Activated naive CD4-positive, alpha-beta T cell treated with Interleukin-2 at 50 U/mL for 16 hours (primary cell): ENCODE measurements at regions not wholly inside any gene's neighbourhood (a gene's known extent, or its start where the extent isn't known, plus 50 kb on each side); places are given as distances from the start of the nearest gene placed in this dataset.
"Not testable (repeated sequence)": the region's sequence is repeated elsewhere in the genome, so short reads cannot be mapped to it uniquely, and the experiment has no call there.

Experiments
- DNase-seq: peaks from one replicate; pipeline ENCODE4 v3.0.0-alpha.2; 2020

DNA sequence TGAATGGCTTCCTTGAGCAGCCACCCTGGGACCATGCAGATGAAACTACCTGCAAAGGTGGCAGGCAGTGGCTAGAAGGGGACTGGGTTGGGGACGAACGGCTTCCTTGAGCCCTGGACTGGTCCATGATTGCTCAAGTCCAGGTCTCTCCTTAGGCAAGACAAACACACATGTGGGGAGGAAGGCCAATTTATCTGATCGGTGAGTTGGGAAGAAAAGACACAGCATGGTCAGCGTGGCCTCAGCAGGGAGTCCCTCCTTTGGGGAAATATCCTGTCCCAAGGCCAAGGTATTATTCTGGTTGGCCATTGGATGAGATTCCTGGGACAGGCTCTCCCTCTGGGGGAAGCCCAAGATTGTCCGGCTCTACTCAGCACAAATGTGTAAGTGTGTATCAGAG is 116.3 kb upstream of the ERG start:
- no peak for DNase-seq

DNA sequence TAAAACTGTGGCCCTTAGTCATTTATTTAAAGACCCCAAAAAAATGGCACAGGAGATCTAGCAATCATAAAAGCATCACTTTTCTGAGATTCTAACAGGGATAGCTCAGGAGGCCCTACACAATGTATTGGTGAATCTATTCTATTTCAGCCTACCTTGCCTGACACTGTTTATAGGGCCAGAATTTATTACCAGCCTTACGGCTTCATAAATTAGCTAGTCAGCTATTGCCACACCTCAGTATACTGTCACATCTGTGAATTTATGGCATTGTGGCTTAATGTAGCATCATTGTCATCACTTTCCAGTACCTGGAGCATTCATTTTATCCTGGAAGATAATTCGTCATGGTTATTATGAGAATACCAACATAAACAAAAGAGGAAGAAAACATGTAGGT is 121.2 kb upstream of the ERG start:
- DNase-seq: no peak

DNA sequence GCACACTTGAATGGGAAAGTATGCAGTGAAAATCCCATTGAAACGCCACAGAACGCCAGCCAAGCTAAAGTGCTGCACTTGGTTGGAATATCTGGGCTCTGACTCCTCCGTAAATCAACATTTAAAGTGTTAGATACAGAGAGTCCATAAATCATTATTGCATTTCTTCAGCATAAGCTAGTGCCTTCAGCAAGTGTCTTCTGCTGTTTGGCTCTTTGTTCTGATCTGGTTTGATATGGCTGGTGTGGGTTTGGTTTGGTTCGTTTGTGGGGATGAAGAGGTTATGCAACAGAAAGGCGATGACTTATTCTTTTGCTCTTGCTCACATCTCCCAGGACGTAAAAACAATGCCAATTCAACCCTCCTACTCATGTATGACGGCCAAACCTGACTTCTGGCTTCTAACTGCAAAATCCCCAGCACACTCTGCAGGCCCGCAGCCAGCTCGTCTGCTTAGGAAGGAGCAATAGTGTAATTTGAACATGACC is 121.8 kb upstream of the ERG start:
- no peak for DNase-seq

DNA sequence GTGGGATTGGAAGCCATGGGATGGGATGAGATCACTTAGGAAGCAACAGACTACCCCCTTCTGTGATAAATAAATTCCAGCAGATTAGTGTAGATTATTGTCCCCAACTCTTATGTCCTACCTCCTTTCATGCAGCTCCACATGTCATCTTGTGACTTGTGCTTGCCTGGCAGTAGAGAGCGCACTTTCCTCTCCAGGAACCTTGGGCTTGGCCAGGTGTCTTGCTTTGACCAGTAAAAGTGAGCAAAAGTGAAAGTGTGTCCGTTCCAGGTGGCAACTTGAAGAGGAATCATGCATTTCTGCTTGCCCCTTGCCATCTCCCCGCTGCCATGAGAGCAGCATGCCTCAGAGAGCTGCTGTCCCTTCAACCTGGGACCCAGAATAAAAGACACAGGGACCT is 122.9 kb upstream of the ERG start:
- DNase-seq: no peak

- DNase-seq: no peak
Measured at GRCh38 chr21:38622081-38622826, 124.0 kb upstream of the ERG start.

- DNase-seq: no peak
Measured at GRCh38 chr21:38622827-38623209, 124.5 kb upstream of the ERG start.

DNA sequence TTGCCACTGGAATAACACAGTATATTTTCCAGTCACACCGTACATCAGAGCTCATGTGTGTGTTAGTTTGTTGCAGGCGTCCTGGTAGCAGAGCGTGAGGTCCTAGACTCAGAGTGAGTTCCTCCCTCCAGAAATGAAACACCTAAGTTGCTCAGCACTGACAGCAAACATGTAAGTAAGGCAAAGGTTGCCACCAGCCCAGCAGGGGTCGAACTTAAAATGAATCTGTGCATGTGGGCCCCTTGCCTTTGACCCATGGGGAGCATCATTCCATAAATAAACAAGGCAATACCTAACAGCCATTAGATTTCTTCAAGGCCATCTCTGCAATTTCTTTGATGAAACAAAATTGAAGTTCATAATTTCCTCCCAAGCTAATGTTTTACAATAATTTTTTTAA is 125.3 kb upstream of the ERG start:
- DNase-seq: no peak

DNA sequence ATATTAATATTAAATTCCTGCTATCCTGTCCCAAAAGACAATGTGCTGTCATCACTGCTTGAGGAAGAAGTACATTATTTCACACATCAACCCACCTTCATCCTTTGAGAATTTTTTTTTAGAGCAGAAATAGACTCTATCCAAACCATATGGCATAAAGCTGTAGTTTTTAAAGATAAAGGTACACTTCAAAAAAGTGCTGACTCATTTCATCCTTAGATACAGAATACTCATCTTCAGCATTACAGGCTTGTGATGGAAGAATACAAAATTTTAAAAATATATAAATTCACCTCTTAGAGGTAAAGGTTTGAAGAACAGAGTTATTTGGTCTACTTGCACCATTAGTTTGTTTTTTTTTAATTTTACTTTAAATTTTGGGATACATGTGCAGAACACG is 126.7 kb upstream of the ERG start:
- DNase-seq: no peak

GRCh38 chr21:38626306-38626705 is 128.0 kb upstream of the ERG start:
- no peak for DNase-seq

DNA sequence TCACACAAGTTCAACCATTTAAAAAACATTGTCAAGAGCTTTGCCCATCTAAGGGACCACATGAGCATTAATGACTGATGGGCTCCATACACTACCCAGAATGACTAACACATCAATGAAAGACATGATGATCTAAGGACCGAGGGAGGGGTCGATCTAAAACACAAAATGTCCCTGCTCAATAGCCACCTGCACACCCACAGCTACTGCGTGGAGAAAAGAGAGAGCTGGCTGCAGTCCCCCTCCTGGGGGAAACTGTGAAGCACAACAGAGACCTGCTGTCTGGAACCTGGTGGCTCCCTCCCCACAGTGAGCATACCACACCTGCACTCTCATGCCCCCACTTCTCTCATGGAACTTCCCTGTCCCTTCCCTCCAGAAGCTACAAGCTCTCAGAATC is 130.1 kb upstream of the ERG start:
- DNase-seq: no peak

DNA sequence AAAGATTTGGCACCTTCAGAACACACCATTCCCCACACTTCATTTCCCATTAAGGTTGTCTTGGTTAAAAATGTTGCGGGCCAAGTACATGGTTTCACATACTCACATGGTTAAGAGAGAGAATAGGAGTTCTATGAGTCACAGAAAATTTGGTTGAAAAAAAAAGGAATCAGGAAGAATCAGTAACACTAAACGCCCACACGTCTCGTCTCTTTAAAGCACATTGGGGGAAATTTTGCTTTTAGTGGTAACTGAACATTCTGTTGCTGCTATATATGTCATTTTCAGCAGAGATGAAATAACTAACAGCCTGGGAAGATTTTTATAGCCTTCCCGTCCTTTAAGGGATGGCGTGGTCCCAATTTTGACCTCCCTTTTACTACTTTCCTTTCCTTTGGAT is 132.9 kb upstream of the ERG start:
- no peak for DNase-seq

DNA sequence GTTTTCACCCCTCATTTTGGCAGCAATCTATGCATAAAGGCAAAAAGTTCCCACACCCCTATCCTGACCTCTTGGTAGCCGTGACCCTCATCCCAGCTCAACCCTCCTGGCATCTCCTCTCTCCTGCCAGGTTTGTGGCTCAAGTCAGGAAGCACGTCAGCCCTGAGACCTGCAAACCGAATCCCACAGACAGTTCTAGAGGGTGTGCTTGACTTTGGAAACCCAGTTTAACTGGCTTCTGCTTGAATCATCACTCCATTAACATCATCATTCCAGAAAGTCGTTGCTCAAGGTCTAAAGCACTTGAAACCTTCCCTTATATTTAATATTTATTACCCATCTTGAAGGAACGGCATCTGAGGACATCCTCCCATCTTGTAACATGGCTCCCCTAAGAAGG is 133.4 kb upstream of the ERG start:
- no peak for DNase-seq

- no peak for DNase-seq
Measured at GRCh38 chr21:38637161-38637560, 138.9 kb upstream of the ERG start.

- no peak for DNase-seq
Measured at GRCh38 chr21:38639571-38640354, 141.5 kb upstream of the ERG start.

- not testable (repeated sequence) for DNase-seq
Measured at GRCh38 chr21:38640355-38640742, 142.1 kb upstream of the ERG start.

GRCh38 chr21:38643404-38644023 is 145.2 kb upstream of the ERG start:
- no peak for DNase-seq

- DNase-seq: no peak
Measured at GRCh38 chr21:38645282-38645681, 147.0 kb upstream of the ERG start.

- DNase-seq: no peak
Measured at GRCh38 chr21:38646213-38646837, 148.0 kb upstream of the ERG start.

GRCh38 chr21:38649120-38649519 is 150.8 kb upstream of the ERG start:
- no peak for DNase-seq

DNA sequence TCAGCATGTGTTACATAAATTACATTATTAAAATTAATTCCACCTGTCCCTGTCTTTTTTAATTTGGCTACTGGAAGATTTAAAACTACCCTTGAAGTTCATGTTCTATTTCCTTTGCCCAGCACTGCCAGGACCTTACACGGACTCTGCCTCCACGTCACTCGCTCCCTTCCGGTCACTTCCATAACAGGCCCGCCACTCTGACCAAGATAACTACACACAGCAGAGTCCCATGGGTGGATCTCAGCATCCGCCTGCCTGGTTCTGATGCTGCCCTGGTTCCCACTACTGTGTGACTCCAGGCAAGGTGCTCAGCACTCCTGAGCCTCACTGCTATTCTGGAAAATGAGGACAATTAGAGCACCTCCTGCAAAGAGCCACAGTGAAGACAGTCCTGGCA is 153.3 kb upstream of the ERG start:
- DNase-seq: no peak

DNA sequence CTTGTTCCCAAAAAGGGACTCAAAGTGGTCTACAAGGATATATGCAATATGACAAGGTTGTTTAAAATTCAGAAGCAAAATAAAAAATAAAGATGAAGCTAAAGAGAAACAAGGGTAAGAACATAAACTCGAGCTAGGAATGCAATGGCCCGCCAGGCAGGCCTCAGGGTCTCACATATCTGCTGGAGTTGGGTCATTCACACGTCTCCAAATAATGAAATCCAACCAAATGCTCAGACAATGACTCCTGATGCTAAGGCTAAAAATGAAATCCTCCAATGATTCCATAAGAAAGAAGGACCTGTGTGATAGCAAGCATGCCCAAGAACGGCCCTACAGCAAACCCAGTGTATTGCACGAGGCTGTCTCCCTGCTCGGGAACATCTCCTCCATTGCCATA is 153.3 kb upstream of the ETS2 start:
- DNase-seq: no peak

- DNase-seq: no peak
Measured at GRCh38 chr21:38654580-38654979, 151.1 kb upstream of the ETS2 start.

DNA sequence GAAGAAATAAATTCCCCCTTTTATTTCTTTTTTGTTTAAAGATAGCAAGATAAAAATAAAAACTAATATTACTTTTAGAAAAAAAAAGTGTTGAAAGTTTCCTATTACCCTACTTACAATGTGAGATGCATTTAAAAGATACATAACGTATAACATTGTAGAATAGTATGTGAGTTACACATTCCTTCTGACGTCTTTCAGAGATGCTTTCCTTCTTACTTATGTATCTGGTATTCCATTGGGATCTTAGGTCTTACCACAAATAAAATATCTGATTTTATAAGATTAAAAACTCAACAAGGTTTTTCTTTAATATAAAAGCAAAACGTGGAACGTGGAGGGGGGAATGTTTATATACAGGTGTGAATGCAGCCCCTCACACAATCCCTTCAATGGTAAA is 147.2 kb upstream of the ETS2 start:
- DNase-seq: no peak

DNA sequence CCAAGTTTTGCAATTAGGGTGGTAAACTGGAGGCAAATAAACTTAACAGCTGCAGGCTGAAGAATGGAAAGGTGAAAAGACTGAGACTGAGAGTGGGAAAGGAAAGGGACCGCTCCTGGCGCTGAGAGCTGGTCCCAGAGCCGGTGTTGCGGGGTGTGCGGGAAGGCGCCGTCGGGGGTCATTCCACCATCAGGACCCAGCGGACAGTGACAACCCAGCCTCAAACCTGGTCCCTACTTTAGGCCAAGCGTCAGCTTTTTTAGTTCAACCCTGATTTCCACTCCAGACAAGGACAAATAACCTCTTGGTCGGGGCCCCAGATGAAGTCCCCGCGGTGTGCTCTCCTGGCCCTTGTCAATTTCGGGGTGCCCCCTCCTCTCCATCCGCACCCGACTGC is 145.8 kb upstream of the ETS2 start:
- no peak for DNase-seq
